ENCODE measurements at regions not wholly inside any gene's neighbourhood (a gene's known extent, or its start where the extent isn't known, plus 50 kb on each side); places are given as distances from the start of the nearest gene placed in this dataset.
"Not testable (repeated sequence)": the region's sequence is repeated elsewhere in the genome, so short reads cannot be mapped to it uniquely, and the experiment has no call there.

- in situ Hi-C loops (cut with MboI; ENCODE audit: low sequenced_read_pairs, unreplicated experiment), result no loop called here
- no peak for DNase-seq (ENCODE audit: low spot score)
- no peak for TF ChIP-seq CTCF (IDR thresholded peaks at IDR 0.05; ENCODE audit: borderline replicate concordance, control extremely low read depth, extremely low read depth, insufficient read depth, missing control alignments)
Observed at GRCh38 chr2:77767388-77768076, 245.4 kb upstream of the LRRTM4 start.

- DNase-seq (ENCODE audit: low spot score), result no peak
- TF ChIP-seq CTCF (IDR thresholded peaks at IDR 0.05; ENCODE audit: borderline replicate concordance, control extremely low read depth, extremely low read depth, insufficient read depth, missing control alignments), result no peak
- in situ Hi-C loops (cut with MboI; ENCODE audit: low sequenced_read_pairs, unreplicated experiment), result no loop called here
Observed at GRCh38 chr2:77768508-77768907, 246.3 kb upstream of the LRRTM4 start.

- DNase-seq (ENCODE audit: low spot score), result no peak
- TF ChIP-seq CTCF (IDR thresholded peaks at IDR 0.05; ENCODE audit: borderline replicate concordance, control extremely low read depth, extremely low read depth, insufficient read depth, missing control alignments), result no peak
- in situ Hi-C loops (cut with MboI; ENCODE audit: low sequenced_read_pairs, unreplicated experiment), result no loop called here
Observed at GRCh38 chr2:77778917-77779316, 256.7 kb upstream of the LRRTM4 start.

- in situ Hi-C loops (cut with MboI; ENCODE audit: low sequenced_read_pairs, unreplicated experiment); DNase-seq (ENCODE audit: low spot score): not testable (repeated sequence)
Observed at GRCh38 chr2:77793500-77793899, 271.3 kb upstream of the LRRTM4 start.

GRCh38 chr2:77796397-77796796 is 274.2 kb upstream of the LRRTM4 start:
- no peak for DNase-seq (ENCODE audit: low spot score)
- in situ Hi-C loops (cut with MboI; ENCODE audit: low sequenced_read_pairs, unreplicated experiment), result no loop called here
- TF ChIP-seq CTCF (IDR thresholded peaks at IDR 0.05; ENCODE audit: borderline replicate concordance, control extremely low read depth, extremely low read depth, insufficient read depth, missing control alignments), result no peak

GRCh38 chr2:77797088-77797487 is 274.9 kb upstream of the LRRTM4 start:
- no peak for DNase-seq (ENCODE audit: low spot score)
- in situ Hi-C loops (cut with MboI; ENCODE audit: low sequenced_read_pairs, unreplicated experiment), result no loop called here
- no peak for TF ChIP-seq CTCF (IDR thresholded peaks at IDR 0.05; ENCODE audit: borderline replicate concordance, control extremely low read depth, extremely low read depth, insufficient read depth, missing control alignments)

- in situ Hi-C loops (cut with MboI; ENCODE audit: low sequenced_read_pairs, unreplicated experiment), result no loop called here
- no peak for DNase-seq (ENCODE audit: low spot score)
- no peak for TF ChIP-seq CTCF (IDR thresholded peaks at IDR 0.05; ENCODE audit: borderline replicate concordance, control extremely low read depth, extremely low read depth, insufficient read depth, missing control alignments)
Observed at GRCh38 chr2:77800410-77800809, 278.2 kb upstream of the LRRTM4 start.

Data from GM13976 (cell line).